ENCODE measurements at regions not wholly inside any gene's neighbourhood (a gene's known extent, or its start where the extent isn't known, plus 50 kb on each side); places are given as distances from the start of the nearest gene placed in this dataset.

GRCh38 chr19:28293685-28294084, 919.3 kb downstream of the UQCRFS1 start:
- H2BK15ac ChIP-seq (ENCODE audit: low read depth, low read length), result no peak overlapping the region
- no peak overlapping the region for H4K91ac ChIP-seq (ENCODE audit: insufficient read length, low read depth, low read length)
- H2BK12ac ChIP-seq (ENCODE audit: insufficient read length, low read depth, low read length), result no peak overlapping the region
- no peaks in the 10 kb centered on the region; a peak in 1 of 5 replicates for H3K9me3 Mint-ChIP-seq
- no peak overlapping the region for H3K4me2 ChIP-seq (ENCODE audit: insufficient read depth, insufficient read length, low read length)
- peaks cover 17% of the 10 kb centered on the region for H3K4me1 ChIP-seq (ENCODE audit: insufficient read depth, low read length)
- H3K14ac ChIP-seq (ENCODE audit: insufficient read depth, low read length), result no peak overlapping the region
- H3K79me1 ChIP-seq (ENCODE audit: insufficient read depth, low read depth, low read length, poor library complexity, severe bottlenecking), result no peaks in the 10 kb centered on the region
- no peak overlapping the region for H2AK5ac ChIP-seq (ENCODE audit: insufficient read length, low read length)
- WGBS (ENCODE audit: extremely low coverage, insufficient read length, low lambda C conversion rate), result no CpG with 5 or more reads among the region's 3 CpGs
- no peak overlapping the region for H3K27ac ChIP-seq (ENCODE audit: insufficient read length, low read depth, low read length)
- H4K8ac ChIP-seq (replicated peaks; ENCODE audit: insufficient read length, low read depth, low read length), result no peak overlapping the region
- peak overlapping the region in 1 of 3 experiments; percentile 88; a peak in 1 of 7 replicates for H3K27ac Mint-ChIP-seq
- no peak overlapping the region for H2BK120ac ChIP-seq (ENCODE audit: low read depth, low read length, poor library complexity, severe bottlenecking)
- no peaks in the 10 kb centered on the region for H3K36me3 Mint-ChIP-seq (ENCODE audit: insufficient read depth in 1 of 3, low read depth in 3 of 3)
- no peaks in the 10 kb centered on the region for H4K20me1 ChIP-seq (ENCODE audit: control insufficient read depth, insufficient read depth, insufficient read length)
- H3K27me3 Mint-ChIP-seq (ENCODE audit: low read depth), result no peaks in the 10 kb centered on the region
- no peak overlapping the region for H3T11ph ChIP-seq (ENCODE audit: low read length)
- no peaks in the 10 kb centered on the region for H3K79me2 ChIP-seq (ENCODE audit: insufficient read depth, low read length)
- no peak for DNase-seq
- no peak overlapping the region for H3K4me3 Mint-ChIP-seq
- H3K9me3 ChIP-seq (ENCODE audit: control insufficient read depth, low read depth, low read length), result no peaks in the 10 kb centered on the region
- no peak overlapping the region for H3K18ac ChIP-seq (ENCODE audit: insufficient read length, low read depth, low read length)
- no peak for TF ChIP-seq CTCF (conservative IDR thresholded peaks at IDR 0.05)
- no peak overlapping the region for H3K23ac ChIP-seq (ENCODE audit: insufficient read length, low read depth, low read length)
- H3K4ac ChIP-seq (ENCODE audit: low read depth, low read length), result no peak overlapping the region
- no peak overlapping the region for H3K56ac ChIP-seq (ENCODE audit: insufficient read length, low read depth, low read length)
- H3K27me3 ChIP-seq (ENCODE audit: insufficient read depth, low read length), result no peaks in the 10 kb centered on the region
- H3K4me1 Mint-ChIP-seq, result peaks cover 52 to 58% of the 10 kb centered on the region in 2 experiments
- no peak overlapping the region for H2BK20ac ChIP-seq (ENCODE audit: low read depth, low read length, poor library complexity, severe bottlenecking)
- H3K9ac ChIP-seq (ENCODE audit: extremely low read depth, insufficient read length, low read length), result no peak overlapping the region
- no peak overlapping the region for H4K5ac ChIP-seq (ENCODE audit: insufficient read length, low read depth, low read length)
- H2AFZ ChIP-seq (ENCODE audit: low read length), result no peak overlapping the region
- no peak overlapping the region for H2BK5ac ChIP-seq (ENCODE audit: insufficient read length, low read length)
- H3K23me2 ChIP-seq (ENCODE audit: insufficient read length, low read depth, low read length, poor library complexity, severe bottlenecking), result no peaks in the 10 kb centered on the region
